ENCODE measurements at regions not wholly inside any gene's neighbourhood (a gene's known extent, or its start where the extent isn't known, plus 50 kb on each side); places are given as distances from the start of the nearest gene placed in this dataset.

GRCh38 chr9:107693625-107694326 is 204.2 kb upstream of the KLF4 start:
- no peak for DNase-seq (ENCODE audit: low read depth, low spot score)
- H3K27ac ChIP-seq: no peak overlapping the region

GRCh38 chr9:107691664-107692063 is 202.1 kb upstream of the KLF4 start:
- no peak overlapping the region for H3K27ac ChIP-seq

GRCh38 chr9:107690021-107690420 is 200.5 kb upstream of the KLF4 start:
- no peak overlapping the region for H3K27ac ChIP-seq
- no peak for DNase-seq (ENCODE audit: low read depth, low spot score)

More at GRCh38 chr9:107691664-107692063, 202.1 kb upstream of the KLF4 start:
- no peak for DNase-seq (ENCODE audit: low read depth, low spot score)

GRCh38 chr9:107688728-107689127 is 199.2 kb upstream of the KLF4 start:
- DNase-seq (ENCODE audit: low read depth, low spot score): no peak
- no peak overlapping the region for H3K27ac ChIP-seq

GRCh38 chr9:107685901-107686300 is 196.3 kb upstream of the KLF4 start:
- no peak overlapping the region for H3K27ac ChIP-seq
- no peak for DNase-seq (ENCODE audit: low read depth, low spot score)

- no peak overlapping the region for H3K27ac ChIP-seq
- no peak for DNase-seq (ENCODE audit: low read depth, low spot score)
Measured at GRCh38 chr9:107685376-107685775, 195.8 kb upstream of the KLF4 start.

- DNase-seq (ENCODE audit: low read depth, low spot score): no peak
- no peak overlapping the region for H3K27ac ChIP-seq
Measured at GRCh38 chr9:107684224-107684623, 194.7 kb upstream of the KLF4 start.

GRCh38 chr9:107683566-107683965 is 194.0 kb upstream of the KLF4 start:
- no peak overlapping the region for H3K27ac ChIP-seq
- no peak for DNase-seq (ENCODE audit: low read depth, low spot score)

GRCh38 chr9:107681988-107682387 is 192.4 kb upstream of the KLF4 start:
- H3K27ac ChIP-seq: no peak overlapping the region
- DNase-seq (ENCODE audit: low read depth, low spot score): no peak

- no peak overlapping the region for H3K27ac ChIP-seq
- DNase-seq (ENCODE audit: low read depth, low spot score): no peak
Measured at GRCh38 chr9:107675351-107676259, 186.0 kb upstream of the KLF4 start.

- no peak overlapping the region for H3K27ac ChIP-seq
- no peak for DNase-seq (ENCODE audit: low read depth, low spot score)
Measured at GRCh38 chr9:107674721-107675277, 185.2 kb upstream of the KLF4 start.

- no peak for DNase-seq (ENCODE audit: low read depth, low spot score)
- H3K27ac ChIP-seq: no peak overlapping the region
Measured at GRCh38 chr9:107673861-107674720, 184.5 kb upstream of the KLF4 start.

GRCh38 chr9:107671588-107671987 is 182.0 kb upstream of the KLF4 start:
- no peak overlapping the region for H3K27ac ChIP-seq
- no peak for DNase-seq (ENCODE audit: low read depth, low spot score)

- no peak overlapping the region for H3K27ac ChIP-seq
- DNase-seq (ENCODE audit: low read depth, low spot score): no peak
Measured at GRCh38 chr9:107669422-107669821, 179.9 kb upstream of the KLF4 start.

GRCh38 chr9:107667231-107668070 is 177.9 kb upstream of the KLF4 start:
- H3K27ac ChIP-seq: no peak overlapping the region
- no peak for DNase-seq (ENCODE audit: low read depth, low spot score)

- no peak for DNase-seq (ENCODE audit: low read depth, low spot score)
Measured at GRCh38 chr9:107665057-107665456, 175.5 kb upstream of the KLF4 start.

GRCh38 chr9:107660976-107661375 is 171.4 kb upstream of the KLF4 start:
- no peak for DNase-seq (ENCODE audit: low read depth, low spot score)
- no peak overlapping the region for H3K27ac ChIP-seq

More at GRCh38 chr9:107665057-107665456, 175.5 kb upstream of the KLF4 start:
- no peak overlapping the region for H3K27ac ChIP-seq

- no peak for DNase-seq (ENCODE audit: low read depth, low spot score)
Measured at GRCh38 chr9:107653263-107653821, 163.8 kb upstream of the KLF4 start.

GRCh38 chr9:107650995-107651394 is 161.4 kb upstream of the KLF4 start:
- no peak for DNase-seq (ENCODE audit: low read depth, low spot score)
- no peak overlapping the region for H3K27ac ChIP-seq

More at GRCh38 chr9:107653263-107653821, 163.8 kb upstream of the KLF4 start:
- no peak overlapping the region for H3K27ac ChIP-seq

All from epithelial cell of prostate (primary cell).